NCI-H69 (cell line): ENCODE measurements at regions not wholly inside any gene's neighbourhood (a gene's known extent, or its start where the extent isn't known, plus 50 kb on each side); places are given as distances from the start of the nearest gene placed in this dataset.
A peak's percentile ranks its signal among the peaks of the same experiment; 100 is the strongest.
"Not testable (repeated sequence)": the region's sequence is repeated elsewhere in the genome, so short reads cannot be mapped to it uniquely, and the experiment has no call there.

Experiments
- DNase-seq: peaks from one replicate; lab custom pipeline; 2025; lab: John Stamatoyannopoulos, UW

GRCh38 chr2:199131876-199132275, 325.9 kb downstream of the SATB2 start:
- no peak for DNase-seq

- DNase-seq = peak; percentile 7
Measured at GRCh38 chr2:199131136-199131655, 326.5 kb downstream of the SATB2 start.

- no peak for DNase-seq
Measured at GRCh38 chr2:199130501-199130900, 327.2 kb downstream of the SATB2 start.

DNA sequence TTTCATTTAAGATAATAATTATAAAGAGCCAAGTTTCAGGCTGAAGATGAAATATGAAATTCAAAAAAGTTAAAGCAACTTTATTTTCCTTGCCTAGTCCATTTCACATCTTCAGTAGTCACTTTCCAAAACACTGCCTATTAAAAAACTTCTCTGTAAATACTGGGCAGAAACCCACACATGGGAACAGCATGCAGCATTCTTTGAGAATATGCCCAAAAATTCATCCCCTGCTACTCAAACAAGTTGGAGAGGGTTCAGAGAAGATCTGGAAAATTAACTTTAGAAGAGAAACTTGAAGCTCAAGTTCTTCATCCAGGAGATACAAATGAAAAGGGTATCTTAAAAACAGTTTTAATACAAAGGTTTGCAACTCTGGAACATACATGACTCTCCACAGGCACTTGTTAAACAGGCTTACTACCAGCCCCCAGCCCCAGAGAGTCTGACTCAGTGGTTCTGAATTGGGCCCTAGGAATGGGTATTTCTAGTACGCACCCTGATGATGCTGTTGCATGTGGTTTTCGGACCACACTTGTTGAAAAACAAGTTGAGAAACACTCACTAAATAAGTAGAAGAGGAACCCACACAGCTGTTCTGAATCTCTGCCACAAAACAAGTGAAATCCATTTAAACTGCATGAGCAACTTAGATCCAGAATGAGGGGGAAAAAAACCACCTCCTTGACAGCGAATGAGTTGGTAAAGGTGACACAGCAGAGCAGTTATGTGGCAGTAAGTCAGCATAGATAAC, 329.1 kb downstream of the SATB2 start:
- no peak for DNase-seq

- DNase-seq = no peak
Measured at GRCh38 chr2:199119796-199120195, 337.9 kb downstream of the SATB2 start.

- peak; percentile 76 for DNase-seq
Measured at GRCh38 chr2:199118673-199119112, 339.0 kb downstream of the SATB2 start.

DNA sequence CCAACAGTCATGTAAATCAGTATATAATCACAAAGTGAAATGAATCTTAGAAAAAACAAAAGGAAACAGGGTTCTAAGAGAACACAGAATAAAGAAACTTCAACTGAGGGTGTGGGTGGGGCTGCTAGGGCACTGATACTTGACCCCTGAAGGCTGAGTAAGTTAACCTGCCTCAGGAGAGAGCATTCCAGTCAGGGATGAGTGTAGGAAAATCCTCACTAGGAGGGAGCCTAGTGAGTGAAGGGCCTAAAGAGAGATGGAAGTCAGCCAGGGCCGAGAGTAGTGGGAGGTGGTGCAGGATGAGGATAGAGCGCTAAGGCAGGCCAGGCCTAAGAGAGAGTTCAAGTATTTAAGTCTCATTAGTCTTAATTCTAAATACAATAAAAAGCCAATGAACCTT, 342.6 kb downstream of the SATB2 start:
- DNase-seq = peak; percentile 6

- no peak for DNase-seq
Measured at GRCh38 chr2:199113111-199113510, 344.6 kb downstream of the SATB2 start.

GRCh38 chr2:199111458-199111857, 346.3 kb downstream of the SATB2 start:
- no peak for DNase-seq

DNA sequence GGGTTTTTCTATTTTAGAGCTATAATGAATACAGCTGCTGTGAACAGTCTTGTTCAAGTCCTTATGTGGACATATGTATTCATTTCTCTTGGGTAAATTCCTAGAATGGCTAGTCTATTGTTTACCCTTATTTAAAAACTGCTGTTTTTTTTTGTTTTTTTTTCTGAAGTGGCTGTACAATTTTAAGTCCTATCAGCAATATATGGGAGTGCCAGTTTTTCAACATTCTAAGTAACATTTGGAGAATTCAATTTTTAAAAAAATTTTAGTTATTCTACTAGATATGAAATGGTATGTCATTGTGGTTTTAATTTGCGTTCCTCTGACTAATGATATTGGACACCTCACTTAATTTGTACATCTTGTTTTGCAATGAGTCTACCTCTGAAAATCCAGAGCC, 349.7 kb downstream of the SATB2 start:
- DNase-seq = no peak

DNA sequence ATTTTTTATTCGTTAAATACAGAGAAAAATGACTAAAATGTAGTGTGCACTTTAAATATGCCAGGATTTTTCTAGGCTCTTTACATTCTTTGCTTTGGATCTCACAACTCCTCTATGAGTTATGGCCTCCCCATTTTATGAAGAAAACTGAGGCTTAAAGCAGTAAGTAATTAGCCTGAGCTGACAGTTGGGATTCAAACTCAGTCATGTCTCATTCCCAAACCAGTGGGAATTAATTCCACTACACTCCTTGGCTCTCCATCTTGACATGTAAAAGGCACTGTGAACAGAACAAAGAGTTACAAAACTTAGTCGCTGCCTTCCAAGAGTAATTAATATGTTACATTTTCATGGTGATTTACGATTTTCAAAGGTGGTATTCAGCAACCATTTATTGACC, 351.9 kb downstream of the SATB2 start:
- DNase-seq = no peak

DNA sequence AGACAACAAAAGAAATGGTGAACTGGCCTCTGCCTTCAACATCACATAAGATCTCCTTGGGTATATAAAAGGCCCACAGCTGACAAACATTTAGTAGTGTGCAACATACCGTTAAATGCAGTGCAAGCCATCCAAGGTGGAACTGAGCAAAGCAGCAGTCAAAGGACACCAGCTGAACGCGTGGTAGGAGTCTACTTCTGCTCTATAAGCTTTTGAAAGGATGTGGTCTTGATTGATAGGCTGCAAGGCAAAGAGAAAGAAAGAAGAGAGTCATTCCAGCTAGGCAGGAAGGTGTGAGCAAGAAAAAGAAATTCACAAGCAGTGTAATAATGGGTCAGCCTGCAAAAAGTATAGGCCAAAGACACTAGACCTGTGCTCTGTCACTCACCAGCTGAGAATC, 356.3 kb downstream of the SATB2 start:
- DNase-seq = peak; percentile 19

DNA sequence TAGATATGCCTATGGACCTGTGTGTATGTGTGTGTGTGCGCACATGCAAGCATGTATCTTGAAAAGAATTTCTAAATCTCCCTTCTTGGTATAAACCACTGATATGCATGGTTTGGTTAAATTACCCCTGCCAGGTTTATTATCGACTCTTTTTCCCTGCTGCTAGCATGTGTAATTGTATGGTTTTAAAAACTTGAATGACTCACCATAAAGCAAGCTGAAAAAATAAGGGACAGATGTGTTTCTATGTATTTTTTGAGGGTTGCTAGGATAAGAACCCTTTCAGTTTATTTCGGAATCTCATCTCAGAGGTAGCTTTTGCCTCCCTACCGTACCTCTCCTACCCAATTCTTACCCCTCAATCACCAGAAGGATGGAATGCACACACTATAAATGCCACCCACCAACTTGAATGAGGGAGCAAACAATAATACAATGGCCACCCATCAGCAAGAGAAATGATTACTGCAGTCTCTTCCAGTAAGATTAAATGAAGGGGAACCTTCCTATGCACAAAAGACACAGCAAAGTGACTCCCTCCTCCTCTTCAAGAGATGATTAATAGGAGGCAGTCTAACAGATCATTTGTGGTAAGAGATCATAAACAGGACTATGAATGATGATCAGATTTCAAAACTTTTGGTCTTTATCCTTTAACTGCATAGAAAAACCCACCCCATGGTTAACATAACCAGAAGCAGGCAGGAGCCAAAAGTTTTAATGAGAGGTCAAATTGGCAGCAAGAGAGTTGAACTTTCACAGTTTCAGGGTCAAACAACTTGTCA, 357.2 kb downstream of the SATB2 start:
- peak; percentile 96 for DNase-seq

DNA sequence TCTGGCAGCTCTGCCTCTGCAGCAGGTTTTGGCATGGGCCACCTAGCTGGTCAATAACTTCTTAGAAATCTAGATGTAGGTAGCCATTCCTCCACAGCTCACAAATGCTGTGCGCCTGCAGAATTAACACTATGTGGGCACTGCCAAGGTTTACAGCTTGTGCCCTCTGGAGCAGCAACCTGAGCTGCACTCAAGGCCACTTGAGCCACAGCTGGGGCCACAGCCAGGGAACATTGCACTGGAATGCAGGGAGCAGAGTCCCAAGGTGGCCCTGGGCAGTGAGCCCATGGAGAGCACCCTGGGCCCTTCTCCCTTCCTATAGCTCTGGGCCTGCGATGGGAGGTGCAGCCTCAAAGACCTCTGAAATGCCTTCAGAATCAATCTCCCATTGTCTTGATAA, 365.3 kb downstream of the SATB2 start:
- DNase-seq = no peak

GRCh38 chr2:199085261-199085660, 372.5 kb downstream of the SATB2 start:
- DNase-seq = no peak

DNA sequence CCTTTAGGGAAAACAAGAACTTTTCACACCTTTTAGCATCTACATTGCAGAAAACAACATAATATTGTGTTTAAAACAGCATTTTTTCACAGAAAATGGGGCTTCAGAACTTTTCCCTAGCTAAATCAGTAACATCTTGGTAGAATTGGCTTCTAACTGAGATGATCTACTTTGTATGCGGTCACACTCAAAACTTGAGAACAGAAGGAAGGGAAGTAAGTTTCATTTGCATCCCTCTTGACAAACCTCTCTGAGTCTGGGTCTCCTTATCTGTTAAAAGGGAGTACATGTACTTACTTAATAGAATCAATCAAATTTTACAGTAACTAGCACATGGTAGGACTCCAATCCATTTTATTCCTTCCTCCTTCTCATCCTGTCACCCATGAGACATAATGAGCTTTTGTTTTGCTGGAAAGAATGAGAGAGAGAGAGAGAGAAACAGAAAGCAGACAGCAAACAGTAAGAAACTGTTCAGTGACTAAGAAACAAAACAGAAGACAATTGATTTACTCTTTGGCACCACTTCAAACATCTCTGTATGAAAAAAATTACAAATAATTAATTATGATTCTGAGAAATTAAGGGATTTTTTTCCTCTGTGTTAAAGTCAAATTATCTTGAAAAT, 387.3 kb downstream of the SATB2 start:
- no peak for DNase-seq

DNA sequence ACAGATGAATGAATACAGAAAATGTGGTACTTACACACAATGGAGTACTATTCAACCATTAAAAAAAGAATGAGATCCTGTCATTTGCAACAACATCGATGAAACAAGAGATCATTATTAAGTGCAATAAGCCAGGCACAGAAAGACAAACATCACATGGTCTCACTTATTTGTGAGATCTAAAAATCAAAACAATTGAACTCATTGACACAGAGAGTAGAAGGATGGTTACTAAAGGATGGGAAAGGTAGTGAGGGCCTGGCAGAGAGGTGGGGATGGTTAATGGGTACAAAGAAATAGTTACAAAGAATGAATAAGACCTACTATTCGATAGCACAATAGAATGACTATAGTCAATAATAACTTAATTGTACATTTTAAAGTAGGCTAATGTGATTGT, 393.5 kb downstream of the SATB2 start:
- DNase-seq = no peak

DNA sequence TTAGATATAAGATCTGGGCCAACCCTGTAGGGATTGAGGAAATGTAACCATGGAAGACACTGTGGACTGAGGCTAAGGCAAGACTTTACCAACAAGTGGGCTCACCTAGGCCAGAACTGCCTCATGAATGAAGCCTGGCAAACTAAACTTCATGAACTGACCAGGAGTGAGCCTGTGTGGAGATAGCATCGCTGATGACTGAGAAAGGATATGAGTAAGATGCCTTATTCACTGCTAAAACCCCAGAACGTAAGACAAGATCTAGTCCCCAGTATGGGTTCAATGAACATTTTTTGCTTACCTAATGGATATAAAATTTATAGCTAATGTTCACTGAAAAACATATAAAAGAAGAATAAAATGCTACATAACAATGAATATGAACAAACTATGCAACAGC, 399.8 kb downstream of the SATB2 start:
- DNase-seq = no peak

DNA sequence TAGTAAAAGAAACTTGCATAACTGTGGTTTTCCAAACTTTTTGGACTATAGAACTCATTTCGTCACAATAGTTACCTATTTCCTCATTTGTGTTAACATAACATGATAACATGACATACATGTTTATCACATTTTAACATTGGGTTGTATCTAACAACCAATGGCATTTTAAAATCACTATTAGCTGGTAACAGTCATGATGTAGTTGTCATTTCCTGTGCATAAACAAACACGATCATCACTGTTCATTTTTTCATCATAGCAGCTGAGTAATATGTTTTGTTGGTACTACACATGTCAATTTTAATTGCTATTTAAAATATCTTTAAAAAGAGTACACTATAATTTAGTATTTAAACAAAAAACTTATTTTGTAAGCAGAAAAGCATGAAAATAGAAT, 402.4 kb downstream of the SATB2 start:
- no peak for DNase-seq

DNA sequence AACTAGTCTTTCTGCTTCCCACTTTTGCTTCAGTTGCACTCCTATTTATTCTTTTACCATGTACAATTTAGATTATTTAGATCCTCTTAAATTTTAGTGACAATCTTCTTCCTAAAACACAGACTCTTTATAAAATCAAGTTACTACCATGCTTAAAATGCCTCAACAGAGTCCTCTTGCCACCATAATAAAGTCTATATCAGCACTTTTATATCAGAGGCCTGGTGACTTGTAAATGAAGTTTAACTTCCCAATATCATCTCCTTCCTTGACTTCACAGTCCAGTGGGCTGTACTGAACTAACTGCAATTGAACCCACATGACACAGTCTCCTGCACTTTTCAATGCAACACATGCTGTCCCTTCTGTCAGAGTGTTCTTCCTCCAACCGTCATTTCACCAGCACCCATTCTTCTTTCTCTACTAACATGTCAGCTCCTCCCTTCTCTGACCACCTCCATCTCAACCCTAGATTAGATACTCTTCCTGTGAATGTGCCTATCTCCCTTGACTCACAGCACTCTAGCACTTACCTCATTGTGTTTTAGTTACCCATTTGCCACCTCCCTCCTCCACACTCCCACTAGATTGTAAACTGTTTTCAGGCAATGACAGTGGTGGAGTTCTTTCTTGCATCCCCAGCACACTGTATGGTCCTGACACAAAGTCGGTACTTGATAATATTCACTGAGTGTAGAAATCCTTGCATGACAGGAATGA, 414.9 kb downstream of the SATB2 start:
- no peak for DNase-seq

DNA sequence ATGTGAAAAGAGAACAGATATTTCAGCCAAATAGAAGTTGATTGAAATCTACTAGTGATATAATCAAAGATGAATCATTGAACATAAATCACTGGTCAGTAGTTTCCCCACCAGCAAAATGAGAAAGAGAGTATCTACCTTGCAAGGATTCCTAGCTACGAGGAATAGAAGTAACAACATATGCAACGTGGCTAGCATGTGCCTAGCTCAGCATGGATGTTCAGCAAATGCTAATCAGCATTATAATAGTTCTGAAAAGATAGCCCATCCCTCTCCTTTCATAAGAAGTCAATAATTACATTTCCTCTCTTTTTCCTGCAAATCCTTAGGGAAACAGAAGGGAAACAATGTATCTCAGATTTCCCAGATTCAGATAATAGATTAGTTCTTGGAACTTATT, 417.2 kb downstream of the SATB2 start:
- DNase-seq = no peak

DNA sequence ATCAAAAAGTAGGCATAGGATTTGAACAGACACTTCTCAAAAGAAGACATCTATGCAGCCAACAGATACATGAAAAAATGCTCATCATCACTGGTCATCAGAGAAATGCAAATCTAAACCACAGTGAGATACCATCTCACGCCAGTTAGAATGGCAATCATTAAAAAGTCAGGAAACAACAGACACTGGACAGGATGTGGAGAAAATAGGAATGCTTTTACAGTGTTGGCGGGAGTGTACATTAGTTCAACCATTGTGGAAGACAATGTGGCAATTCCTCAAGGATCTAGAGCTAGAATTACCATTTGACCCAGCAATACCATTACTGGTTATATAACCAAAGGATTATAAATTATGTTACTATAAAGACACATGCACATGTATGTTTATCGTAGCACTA, 424.0 kb downstream of the SATB2 start:
- not testable (repeated sequence) for DNase-seq
